ENCODE measurements at regions not wholly inside any gene's neighbourhood (a gene's known extent, or its start where the extent isn't known, plus 50 kb on each side); places are given as distances from the start of the nearest gene placed in this dataset.

DNA sequence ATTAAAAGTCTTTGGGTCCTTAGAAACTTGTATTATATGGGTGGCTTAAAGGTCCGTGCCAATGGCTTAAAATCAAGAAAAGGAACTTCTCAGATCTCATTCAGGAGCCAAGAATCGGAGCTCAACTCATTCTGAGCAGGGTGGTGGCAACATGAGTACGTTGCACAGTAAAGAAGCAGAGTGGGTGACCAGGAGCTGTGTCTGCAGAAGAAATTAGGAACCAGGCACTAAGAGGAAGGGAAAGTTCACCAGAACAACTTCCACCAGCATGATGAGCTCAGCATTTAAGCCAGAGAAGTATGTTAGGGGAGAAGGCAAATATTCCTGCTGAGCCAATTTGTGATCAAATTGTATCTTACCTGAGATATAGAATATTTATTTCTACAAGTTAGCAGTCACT is 236.0 kb upstream of the NRP1 start:
- no peak for DNase-seq (ENCODE audit: low read depth in 4 of 4, low spot score in 3 of 4)

DNA sequence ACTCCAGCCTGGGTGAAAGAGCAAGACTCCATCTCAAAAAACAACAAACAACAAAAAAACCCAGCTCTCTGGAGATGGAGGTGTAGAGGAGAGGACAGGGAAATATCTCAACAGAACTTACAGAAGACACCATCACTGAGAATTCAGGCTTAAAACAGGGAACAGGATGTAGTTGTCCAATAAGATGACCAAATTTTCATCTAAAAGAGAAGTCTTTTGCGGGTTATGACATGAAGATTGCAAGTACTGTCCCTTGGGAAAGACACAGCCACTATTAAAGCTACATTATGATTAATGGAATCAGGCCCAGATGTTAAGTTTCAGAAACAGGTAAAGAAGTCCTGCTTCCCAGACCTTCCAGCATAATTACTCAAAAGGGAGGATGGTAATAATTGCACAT is 235.2 kb upstream of the NRP1 start:
- DNase-seq (ENCODE audit: low read depth in 4 of 4, low spot score in 3 of 4), result no peak

DNA sequence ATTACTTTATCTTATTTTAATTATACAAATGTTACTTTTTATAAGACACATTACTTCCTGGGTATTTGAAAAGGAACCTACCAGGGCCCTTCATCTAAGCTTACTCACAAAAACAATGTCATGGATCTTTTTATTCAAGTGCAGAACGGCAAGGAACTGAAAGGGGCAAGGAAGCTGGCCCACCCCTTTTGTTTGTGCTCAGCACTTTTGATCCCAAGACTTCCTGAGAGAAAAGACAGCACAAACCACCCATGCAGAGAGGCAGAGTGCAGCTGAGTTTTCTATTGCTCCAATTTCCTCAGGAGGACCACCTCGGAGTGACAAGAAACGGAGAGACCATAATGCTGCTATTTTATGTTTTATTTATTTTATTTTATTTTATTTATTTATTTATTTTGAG is 232.0 kb upstream of the NRP1 start:
- no peak for DNase-seq (ENCODE audit: low read depth in 4 of 4, low spot score in 3 of 4)

DNA sequence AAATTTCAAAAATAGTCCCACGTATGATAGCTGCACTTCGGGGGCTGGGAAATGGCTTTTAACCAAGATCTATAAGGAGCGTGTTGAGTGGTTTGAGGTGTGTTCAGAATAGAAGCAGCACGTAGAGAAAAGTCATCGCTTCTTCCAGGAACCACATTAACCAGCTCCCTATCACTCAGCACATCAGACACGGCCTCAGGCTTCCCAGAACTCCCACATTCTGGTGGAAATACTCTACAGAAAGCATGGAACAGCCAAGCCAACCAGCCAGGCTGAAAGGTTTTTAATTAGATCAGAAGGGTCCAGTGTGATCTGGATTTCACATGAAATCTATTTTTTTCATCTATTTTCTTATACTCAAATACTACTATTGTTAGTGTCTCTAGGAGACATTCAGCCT is 231.5 kb upstream of the NRP1 start:
- no peak for DNase-seq (ENCODE audit: low read depth in 4 of 4, low spot score in 3 of 4)

DNA sequence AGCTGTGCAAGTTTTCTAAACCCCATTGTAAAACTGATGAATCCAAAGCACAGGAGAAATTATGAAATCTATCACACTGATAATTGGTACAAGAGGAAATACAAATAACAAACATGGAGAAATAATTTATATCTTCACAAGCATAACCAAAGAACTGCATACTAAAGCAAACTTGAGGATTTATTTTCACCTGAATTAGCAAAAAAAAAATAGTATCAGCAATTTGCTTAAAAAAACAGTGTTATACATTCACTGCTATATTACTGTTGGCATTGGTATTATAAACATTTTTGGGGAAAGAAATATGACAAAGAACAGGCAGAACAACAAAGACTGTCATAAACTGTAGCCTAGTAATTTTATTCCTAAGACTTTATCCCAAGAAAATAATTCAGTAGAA is 230.8 kb upstream of the NRP1 start:
- DNase-seq (ENCODE audit: low read depth in 4 of 4, low spot score in 3 of 4), result no peak

DNA sequence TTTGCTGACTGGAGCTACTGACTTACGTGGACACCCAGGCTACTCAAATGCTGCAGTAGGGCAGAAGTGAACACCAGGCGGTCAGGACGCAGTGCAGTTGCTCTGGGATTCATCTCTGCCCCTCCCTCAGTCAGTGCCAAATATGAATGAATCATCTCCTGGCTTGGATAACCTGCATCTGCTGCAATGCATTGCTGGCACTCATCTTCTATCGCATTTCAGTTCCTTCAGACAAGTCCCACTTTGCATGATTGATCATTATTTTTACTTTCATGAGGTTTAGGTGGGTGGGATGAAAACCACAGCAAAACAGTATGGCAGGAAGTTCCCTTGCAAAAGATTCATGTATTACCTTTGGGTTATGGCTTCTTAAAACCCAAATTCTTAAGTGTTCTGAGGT is 224.6 kb upstream of the NRP1 start:
- DNase-seq (ENCODE audit: low read depth in 4 of 4, low spot score in 3 of 4), result no peak

DNA sequence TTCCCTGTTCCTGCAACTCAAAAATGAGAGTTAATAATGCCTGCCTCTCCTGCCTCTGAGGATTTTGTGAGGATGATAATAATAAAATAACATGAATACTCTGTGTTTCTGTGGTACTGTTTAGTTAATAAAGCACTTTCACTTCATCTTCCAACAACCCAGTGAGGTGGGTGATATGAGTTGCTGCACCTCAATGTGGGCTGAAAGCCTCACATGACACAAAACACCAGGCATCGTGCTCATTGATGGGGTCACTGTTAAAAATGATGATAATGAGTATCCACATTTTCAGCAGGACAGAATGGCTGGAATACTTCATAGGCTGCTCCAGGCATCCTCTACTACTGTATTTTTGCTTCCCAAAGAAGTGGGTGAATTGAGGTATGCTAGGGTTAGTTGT is 222.8 kb upstream of the NRP1 start:
- no peak for DNase-seq (ENCODE audit: low read depth in 4 of 4, low spot score in 3 of 4)

DNA sequence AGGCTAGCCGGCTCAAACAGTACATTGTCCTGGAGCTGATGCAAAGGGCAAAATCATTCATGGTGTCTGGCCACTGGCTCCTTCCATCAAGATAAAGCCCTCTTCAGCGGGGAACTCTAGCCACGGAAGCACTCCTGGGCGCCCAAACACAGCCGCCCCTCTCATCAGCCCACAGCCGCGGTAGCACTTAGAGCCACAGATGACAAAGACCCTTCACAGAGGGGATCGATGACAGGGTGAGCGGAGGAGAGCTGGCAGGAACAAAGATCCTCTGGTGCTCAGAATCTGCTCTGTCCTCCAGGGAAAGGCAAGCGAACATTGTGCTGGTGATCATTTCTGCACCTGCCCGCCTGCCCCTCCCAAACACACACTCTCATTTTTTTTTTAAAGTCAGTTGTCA is 222.2 kb upstream of the NRP1 start:
- DNase-seq (ENCODE audit: low read depth in 4 of 4, low spot score in 3 of 4), result no peak

DNA sequence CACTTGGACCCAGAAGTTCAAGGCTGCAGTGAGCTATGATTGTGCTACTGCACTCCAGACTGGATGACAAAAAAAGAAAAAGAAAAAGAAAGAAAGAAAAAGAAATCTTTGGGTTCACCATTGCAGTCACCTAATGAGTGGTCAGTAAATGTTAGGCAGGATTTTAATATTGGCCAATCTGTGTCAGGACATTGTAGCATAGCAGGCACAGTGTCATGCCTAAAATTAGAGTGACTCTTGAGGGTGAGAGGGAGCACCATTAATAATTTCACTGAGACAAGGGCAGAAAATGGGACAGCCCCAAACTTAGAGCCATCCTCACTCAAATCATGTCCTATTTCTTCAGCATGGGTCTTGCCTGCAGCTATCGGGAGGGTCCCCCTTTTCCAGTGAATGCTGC is 221.6 kb upstream of the NRP1 start:
- no peak for DNase-seq (ENCODE audit: low read depth in 4 of 4, low spot score in 3 of 4)

DNA sequence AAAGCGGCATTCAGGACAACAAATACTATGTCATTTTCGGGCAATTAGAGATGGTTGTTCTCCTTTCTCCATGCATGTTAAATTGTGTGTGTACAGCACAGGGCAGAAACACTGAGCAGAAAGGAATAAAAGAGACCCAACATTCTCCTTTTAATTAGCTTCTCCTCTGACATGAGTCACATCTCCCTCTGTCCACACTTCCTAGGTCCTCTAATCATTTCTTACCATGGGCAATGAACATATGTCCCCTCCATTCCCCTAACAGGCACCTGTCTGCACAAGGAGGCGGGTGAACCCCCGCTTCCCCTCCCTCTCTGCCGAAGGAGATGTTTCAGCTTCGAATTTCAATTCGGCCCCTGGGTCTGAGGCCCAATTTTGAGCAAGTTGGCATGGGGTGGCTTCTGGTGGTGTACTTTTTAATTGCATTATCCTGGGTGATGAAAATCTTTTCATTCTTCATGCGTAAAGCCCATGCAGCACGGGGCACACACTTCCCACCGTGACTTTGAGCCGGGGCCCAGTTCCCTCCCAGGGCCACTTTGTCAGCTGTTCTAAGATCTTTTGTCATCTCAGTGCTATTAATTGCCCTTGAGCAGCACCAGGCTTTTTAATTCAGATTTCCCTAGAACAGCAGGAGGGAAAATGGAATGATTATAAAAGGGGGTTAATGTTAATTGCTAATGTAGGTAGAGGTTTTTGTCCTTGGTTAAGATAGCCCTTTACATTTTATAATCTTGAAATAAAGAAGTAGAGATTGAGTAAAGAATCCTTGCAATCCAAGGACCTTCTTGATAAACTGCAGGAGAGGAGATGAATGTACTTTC is 219.5 kb upstream of the NRP1 start:
- no peak for DNase-seq (ENCODE audit: low read depth in 4 of 4, low spot score in 3 of 4)

DNA sequence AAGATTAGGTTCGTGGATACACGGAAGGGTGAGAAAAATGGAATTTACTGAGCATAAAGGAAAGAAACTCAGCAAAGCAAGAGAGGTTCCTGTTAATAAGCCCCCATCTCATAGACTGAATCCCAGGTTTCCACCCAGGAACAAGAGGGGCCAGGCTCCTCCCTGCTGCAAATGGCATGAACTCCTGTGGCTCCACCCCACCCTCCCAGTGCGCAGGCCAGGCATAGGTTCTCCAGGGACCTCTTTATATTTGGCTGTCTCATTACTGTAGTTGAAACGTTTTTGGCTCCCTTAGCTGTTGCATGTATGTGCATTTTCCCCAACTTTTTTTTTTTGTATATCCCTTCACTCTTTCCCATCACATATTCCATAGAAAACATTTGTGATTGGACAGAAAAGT is 217.8 kb upstream of the NRP1 start:
- DNase-seq (ENCODE audit: low read depth in 4 of 4, low spot score in 3 of 4), result no peak

DNA sequence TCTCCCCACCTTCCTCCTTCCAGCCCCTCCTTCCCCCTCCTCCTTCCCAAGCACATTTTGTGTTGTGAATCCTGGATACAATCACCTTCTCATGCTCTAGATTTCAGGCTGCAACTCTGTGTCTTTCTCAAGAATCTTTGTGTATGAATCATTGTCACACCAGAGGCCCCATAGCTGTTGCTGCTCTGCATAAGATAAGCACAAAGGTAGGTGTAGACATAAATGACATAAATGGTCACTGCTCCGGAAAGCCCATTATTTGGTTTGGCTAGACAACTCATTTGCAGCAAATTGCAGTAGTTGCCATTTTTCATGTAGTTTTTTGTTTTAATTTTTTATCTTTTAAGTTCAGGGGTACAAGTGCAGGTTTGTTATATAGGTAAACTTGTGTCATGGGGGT is 216.3 kb upstream of the NRP1 start:
- DNase-seq (ENCODE audit: low read depth in 4 of 4, low spot score in 3 of 4), result no peak

DNA sequence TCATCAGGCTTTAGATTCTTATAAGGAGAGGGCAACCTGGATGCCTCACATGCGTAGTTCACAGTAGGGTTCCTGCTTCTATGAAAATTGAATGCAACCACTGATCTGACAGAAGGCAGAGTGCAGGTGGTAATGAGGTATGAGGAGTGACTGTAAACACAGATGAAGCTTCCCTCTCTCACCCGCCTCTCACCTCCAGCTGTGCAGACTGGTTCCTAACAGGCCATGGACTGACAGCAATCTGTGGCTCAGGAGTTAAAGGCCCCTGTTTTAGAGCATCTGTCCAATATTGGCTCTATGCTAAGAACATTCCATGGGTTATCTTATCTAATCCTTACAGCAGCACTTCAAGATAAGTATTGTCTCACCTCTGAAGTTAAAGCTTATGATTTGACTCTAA is 213.5 kb upstream of the NRP1 start:
- DNase-seq (ENCODE audit: low read depth in 4 of 4, low spot score in 3 of 4), result no peak

DNA sequence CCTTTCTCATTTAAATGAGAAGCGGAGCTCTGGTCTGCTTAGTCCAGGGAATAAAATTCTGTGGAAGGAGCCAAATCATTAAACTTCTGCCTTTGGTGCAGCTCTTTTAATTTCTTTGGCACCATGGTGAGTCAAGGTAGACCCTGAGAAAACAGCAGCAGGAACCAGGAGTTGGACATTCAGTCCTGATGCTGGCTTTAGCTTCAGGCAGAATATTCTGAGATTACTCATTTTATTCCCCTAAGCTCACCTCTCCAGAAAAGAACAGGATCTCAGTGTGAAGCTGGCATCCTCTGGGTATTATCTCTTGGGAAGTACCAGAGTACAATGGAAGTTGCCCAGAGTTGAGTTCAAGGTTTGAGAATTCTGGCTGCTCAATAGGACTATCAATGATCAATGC is 211.6 kb upstream of the NRP1 start:
- no peak for DNase-seq (ENCODE audit: low read depth in 4 of 4, low spot score in 3 of 4)

DNA sequence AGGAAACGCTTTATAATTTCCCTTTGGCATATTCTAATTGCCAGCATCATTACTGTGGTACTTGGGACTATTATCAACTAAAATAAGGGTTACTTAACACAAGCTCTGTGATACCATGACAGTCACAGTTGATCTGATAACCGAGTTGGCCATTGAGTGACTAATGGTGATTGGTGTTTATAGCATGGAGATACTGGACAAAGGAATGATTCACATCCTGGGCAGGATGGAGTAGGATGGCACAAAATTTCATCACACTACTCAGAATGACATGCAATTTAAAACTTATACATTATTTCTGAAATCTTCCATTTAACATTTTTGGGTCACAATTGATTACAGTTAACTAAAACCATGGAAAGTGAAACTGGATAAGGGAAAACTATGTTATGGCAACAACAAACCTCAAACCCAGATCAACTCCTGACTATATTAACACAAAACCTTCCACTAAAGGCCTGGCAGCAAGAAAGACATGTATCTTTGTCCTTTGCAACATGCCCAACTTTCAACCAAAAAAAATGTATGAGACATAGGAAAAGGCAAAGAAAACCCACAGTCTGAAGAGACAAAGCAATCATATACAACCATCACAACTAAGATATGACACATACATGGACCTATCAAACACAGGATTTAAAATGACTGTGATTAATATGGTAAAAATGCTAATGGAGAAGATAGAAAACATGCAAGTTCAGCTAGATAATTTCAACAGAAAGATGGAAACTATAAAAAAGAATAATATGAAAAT is 208.5 kb upstream of the NRP1 start:
- no peak for DNase-seq (ENCODE audit: low read depth in 4 of 4, low spot score in 3 of 4)

DNA sequence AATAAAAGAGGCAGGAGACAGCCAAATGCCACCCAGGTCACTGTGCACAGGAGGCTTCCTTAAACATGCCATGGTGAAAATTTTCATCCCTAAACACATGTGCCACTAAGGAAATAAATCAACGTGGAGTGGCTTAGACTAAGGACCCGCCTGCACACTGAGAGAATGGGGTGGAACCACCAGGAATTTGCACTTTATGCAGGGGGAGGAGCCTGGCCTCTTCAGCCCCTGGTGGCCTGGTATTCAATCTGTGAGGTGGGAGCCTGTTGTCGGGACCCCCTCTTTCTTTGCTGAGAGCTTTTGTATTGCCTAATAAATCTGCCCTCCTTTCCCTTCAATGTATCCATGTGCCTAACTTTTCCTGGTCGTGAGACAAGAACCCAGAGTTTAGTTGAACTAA is 204.6 kb upstream of the NRP1 start:
- no peak for DNase-seq (ENCODE audit: low read depth in 4 of 4, low spot score in 3 of 4)

DNA sequence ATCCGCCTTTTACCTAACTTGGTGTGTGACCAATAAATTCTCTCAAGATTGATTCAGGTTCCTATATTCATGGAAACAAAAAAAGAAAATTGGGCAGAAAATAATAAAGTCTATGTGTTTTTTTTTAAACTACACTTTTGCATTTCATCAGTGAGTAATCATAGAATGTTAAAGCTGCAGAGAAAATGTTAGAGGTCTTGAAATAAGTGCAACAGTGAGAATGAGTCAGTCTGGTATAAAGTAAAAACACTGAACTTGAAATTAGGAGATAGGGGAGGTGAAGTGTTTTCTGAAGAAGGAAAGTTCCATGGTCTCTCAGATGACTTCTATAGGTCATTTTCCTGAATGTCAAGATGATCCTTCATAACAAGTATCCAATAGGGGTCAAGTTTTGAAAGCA is 202.6 kb upstream of the NRP1 start:
- no peak for DNase-seq (ENCODE audit: low read depth in 4 of 4, low spot score in 3 of 4)

DNA sequence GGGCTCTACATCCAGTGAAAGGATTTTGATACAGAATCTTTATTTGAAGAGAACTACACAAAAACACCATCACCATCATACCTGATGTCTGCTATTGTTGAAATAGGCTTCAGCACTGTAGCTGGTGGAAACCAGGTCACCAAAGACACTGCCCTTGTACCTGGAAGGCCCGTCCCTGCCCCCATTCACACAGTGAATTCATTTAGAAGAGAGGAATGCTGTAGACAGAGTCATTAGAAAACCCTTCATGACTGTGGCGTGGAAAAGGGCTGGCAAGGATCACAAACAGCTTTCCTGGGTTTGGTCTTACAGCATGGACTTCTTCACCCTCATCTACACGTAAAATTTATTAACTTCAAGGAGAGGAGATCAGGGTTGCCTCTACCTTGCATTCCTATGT is 202.0 kb upstream of the NRP1 start:
- no peak for DNase-seq (ENCODE audit: low read depth in 4 of 4, low spot score in 3 of 4)

DNA sequence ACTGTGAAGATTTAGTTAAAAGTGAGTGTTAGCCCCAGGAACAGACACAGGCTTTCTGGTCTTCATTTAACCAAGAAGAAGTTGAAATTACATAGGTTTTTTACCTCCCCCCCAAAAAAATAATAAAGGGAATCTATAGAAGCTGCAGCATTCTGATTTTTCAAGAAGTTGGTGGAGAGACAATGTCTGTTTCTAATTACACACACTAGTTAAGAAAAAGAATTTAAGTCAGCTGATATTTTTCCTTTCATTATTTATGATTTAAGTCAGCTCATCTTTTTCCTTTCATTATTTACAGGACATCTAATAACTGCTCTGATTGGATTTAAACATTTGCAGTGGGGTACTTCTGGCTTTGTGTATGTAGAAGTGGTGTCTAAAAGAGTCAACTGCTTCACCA is 201.4 kb upstream of the NRP1 start:
- DNase-seq (ENCODE audit: low read depth in 4 of 4, low spot score in 3 of 4), result no peak

DNA sequence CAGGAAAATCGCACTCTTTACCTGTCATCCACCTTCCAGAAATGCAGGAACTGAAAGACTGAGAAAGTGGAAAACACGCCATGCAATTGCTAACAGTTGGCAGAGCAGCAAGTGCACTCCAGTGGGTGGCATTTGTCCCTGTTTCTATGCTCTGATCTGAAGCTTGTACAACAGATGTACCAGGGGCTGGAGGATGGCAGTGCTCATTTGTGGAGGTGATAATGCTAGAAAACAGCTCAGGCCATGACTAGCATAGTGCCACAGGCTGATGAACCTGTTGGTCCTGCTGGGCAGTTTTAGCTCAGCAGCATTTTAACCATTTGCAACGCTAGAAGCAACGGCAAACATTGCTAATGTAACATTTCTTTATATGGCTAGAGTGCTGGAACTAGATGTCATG is 199.9 kb upstream of the NRP1 start:
- no peak for DNase-seq (ENCODE audit: low read depth in 4 of 4, low spot score in 3 of 4)

DNA sequence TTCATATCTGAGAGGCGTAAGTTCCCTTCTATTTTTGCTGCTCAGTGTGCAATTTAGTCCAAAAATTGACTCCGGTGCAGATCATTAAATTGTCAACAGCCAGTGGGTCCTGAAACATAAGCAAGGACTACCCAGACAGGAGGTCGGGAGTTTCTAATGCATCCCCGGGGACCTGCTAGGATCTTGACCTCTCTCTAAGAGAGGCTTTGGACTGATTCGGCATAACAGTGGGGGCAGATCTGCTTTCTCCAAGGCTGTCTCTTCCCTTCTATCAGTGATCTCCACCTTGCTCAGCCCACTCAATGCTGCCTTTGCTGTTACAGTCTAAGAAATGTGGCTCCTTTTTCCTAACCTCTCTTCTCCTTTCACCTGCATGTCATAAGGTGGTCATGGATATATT is 199.1 kb upstream of the NRP1 start:
- DNase-seq (ENCODE audit: low read depth in 4 of 4, low spot score in 3 of 4), result no peak

DNA sequence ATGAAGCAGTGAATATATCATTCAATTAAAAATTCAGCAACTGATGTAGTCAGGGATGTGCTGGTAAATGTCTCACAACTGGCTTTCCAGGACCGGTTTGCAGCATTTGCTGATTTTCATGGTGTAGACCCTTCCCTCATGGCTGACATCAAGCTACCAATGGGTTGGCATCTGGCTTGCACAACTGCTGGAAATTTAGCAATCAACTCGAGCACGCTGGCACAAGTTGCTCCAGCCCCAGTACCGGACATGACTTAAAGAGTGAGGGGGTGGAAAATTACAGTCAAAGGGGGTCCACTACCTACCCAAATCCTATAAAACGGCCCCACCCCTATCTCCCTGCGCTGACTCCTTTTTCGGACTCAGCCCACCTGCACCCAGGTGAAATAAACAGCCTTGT is 198.4 kb upstream of the NRP1 start:
- DNase-seq (ENCODE audit: low read depth in 4 of 4, low spot score in 3 of 4), result no peak

DNA sequence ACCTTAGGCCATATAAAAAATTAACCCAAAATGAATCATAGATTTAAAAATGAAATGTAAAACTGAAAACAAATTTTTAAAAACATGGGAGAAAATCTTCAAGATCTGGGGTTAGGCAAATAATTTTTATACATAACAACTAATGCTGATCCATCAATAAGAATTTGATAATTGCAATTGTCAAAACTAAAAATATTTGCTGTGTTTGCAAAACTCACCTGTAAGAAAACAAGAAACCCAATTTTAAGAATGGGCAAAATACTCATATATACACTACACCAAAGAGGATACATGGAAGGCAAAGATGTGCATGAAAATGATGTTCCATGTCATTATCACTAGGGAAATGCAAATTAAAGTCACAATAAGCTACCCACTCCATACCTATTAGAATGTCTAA is 194.8 kb upstream of the NRP1 start:
- DNase-seq (ENCODE audit: low read depth in 4 of 4, low spot score in 3 of 4), result no peak
